GF-D8 (cell line): ENCODE measurements at regions not wholly inside any gene's neighbourhood (a gene's known extent, or its start where the extent isn't known, plus 50 kb on each side); places are given as distances from the start of the nearest gene placed in this dataset.
"Not testable (repeated sequence)": the region's sequence is repeated elsewhere in the genome, so short reads cannot be mapped to it uniquely, and the experiment has no call there.

ENCODE experiments used
- DNase-seq: peaks from one replicate; lab custom pipeline; 2025; lab: John Stamatoyannopoulos, UW

DNA sequence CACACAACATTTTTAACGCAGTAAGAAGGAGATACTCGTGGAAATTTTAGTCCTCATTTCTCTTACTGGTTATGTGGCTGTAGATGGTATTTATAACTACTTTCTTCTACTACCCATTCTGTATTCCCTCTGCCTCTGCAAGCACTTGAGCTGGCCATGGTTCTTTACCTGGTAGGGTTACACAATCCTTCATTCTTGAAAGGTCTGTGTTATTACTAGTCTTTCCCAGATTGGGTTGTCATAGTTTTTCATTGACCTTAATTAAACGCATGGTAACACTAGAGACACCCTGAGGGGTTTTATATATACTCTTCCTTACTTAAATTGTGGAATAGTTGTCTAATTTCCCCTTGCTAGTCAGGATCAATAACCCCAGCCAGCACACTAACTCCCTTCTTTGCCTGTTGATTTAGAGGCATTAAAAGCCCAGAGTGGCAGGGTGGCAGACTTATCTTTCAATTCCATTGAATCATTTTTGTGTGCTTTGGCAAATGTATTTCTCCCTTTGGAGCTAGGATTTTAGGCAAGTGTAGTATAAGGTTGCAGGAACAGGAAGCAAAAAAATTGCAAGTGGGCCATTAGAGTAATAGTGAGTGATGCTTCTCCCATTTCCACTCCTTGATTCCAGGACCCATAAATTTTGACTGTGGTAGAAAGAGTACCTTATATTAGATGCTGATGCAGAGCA is 113.6 kb upstream of the EMCN start:
- DNase-seq, result no peak

DNA sequence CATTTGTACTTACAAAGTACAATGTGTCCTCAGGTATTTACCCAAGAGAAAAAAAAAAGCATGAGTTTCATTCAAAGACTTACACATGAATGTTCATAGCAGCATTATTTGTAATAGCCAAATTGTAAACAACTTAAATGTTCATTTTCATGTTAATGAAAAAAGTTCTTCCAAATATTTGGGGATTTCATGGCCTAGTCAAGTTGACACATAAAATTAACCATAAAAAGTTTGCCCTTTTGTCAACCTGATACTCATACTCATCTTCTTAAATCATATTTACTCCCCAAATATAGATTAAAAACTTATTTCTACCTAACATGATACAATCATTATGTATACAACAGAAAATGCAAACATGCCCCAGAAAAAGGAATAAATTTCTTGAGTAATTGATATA is 112.5 kb upstream of the EMCN start:
- DNase-seq, result no peak

DNA sequence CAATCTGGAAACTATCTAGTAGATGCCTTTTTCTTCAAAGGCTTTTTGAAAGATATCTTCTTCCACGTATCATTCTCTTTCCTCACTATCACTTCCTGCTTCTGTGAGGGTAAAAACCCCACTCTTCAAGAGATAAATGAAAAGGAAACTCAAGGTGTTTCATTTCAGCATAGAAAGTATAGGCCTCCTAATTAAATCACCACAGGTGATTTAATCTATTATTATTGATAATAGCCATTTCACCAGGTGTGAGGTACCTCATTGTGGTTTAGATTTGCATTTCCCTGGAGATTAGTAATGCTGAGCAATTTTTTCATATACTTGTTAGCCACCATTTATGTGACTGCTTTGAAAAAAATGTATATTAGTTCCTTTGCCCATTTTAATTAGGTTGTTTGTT is 92.0 kb upstream of the EMCN start:
- no peak for DNase-seq

DNA sequence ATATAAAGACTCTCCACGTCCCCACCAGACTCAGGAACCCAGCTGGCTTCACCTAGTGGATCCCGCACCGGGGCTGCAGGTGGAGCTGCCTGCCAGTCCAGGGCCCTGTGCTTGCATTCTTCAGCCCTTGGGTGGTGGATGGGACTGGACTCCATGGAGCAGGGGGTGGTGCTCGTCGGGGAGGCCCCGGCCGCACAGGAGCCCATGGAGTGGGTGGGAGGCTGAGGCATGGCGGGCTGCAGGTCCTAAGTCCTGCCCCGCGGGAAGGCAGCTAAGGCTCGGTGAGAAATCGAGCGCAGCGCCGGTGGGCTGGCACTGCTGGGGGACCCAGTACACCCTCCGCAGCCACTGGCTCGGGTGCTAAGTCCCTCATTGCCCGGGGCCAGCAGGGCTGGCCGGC is 90.8 kb upstream of the EMCN start:
- DNase-seq, result not testable (repeated sequence)

DNA sequence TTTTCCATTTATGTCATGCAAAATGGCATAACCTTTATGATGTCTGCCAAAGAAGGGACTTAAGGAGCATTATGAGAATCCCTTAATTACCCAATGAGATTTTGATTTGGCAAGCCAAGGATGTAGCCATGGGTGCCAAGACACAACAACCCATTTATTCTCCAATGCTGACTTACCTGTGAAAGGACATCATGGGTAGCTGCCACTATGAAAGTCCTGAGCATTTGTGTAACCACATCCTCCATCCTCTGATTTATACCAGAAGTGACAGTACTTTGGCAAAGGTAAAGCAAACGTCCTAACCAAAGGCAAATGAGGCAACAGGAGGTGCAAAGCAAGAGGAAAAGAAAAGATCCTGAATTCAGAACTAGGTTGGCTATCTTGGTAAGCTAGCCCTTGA is 87.3 kb upstream of the EMCN start:
- no peak for DNase-seq

DNA sequence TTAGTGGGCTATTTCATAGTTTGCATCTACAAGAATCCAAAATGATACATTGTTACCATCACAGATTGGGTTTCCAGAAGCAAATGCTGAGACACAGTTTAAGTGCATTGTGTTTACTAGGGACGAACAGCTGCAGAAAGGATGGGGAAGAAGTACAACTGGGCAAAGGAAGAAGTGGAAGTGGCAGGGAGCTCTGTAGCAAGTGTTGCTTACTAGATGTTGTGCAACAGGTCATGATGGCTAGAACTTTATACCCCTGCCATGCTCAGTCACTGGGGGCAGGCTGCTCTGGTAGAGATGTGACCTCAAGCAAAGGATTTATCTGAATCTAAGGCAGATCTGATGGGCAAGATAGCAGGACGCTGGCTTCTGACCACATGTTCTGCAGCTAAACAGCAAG is 76.1 kb upstream of the EMCN start:
- DNase-seq, result peak; percentile 57

DNA sequence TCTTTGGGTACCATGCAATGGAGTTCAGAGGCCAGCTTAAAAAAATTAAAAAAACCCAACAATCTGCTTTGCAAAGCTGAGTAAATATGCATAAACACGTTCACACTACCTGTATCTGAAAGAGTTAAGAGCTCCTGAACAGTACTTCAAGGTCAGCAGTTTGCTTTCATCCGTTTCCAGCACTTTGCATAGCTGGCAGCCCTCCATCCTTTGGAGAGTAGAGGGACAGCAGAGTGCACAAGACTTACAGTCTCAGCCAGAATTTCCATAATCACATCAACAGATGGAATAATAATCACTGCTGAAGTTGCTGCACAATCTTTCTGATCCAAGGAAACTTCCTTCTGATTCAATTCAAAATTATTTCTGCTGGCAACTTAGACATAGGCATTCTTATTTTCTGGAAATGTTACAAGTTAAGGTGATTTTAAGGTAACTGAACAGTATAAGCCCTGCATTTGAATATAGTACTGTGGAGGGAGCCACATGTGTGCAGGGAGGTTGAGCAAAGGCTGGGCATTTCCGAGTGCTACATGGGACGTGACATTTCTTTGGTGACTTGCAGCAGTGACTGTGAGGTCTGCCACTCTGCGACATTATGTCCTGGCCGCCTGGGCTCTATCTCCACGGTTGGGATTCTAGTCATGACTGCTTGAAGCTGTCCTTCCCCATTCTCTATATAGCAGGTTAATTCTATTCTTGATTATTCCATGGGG is 73.5 kb upstream of the EMCN start:
- DNase-seq, result no peak

DNA sequence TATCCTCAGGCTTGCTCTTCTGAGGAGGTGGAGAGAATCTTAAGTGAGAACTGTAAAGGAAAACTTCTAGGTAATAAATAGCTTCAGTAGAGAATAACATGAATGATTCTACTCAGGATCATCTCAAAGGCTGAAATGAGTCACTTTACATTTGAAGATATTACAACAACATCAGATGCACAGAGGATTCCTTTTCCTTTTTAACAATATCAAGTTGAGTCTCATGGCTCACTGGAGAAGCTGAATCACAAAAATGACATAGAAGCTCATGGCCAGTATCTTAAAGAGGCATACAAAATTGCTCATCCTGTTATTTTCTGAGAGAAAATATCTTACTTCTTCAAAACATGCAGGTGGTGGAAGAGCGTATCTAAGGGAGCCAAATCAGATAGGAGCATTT is 72.5 kb upstream of the EMCN start:
- DNase-seq, result no peak

DNA sequence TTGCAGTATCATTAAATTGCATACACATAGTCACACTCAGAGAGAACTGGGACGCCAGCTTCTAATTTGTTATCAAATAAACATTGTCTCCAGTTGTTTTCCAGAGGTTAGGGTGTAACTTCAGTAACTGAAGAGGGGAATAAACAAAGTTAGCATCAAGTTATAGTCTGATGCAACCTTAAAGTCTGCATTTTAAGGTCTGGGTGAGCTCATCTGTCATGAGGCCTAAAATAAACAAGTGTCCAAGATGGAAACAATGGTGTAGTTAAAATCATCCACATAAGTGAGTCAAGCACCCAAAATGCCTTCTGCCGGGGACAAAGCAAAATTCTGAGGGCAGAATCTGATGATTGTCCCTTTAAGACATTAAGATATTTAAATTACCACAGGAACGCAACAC is 70.3 kb upstream of the EMCN start:
- DNase-seq, result no peak

DNA sequence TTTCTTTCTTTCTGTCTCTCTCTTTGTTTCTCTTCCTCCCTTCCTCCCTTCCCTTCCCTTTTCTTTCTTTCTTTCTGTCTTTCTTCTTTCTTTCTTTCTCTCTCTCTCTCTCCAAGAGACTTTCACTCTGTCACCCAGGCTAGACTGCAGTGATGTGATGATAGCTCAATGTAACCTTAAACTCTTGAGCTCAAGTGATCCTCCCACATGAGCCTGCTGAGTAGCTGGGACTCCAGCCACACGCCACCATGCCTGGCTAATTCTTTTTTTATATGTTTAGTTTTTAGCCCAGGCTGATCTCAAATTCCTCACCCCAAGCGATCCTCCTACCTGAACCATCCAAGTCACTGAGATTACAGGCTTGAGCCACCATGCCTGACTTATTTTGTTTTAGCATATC is 64.3 kb upstream of the EMCN start:
- DNase-seq, result no peak

DNA sequence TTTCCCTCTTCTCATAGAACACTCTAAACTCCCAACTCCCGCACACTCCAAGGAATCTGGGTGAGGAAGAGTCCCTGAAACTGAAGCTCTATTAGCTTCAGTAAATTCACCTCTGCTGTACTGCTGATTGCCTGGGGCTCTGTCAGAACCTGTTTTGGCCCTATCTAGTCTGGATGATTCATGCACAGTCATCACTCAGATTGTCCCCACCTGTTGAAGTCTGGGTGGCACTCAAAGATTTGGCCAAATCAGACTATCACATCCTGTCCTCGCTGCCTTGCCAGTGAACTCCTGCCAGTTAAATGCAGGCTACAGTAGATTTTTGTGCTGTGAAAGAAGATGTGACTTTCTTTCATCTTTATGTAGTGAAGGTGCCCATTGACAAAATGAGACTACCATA is 63.5 kb upstream of the EMCN start:
- no peak for DNase-seq

DNA sequence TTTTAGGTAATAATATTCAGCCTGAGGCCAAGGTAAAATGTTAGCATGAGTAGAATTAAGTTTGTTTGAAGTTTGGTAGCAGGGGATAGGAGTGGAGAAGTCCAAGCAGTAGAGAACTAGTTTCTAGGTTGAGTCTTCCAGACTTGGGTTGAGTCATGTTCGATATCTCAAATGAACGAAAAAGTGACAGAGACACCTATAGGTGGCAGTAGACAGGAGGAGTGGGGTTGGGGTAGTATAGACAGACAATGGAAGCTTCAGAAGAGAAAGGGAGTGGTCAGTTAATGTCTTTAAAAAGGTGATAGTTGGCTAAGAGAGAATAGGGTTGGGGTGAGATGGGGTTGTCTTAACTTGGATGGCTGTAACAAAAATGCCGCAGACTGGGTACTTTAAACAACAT is 58.7 kb upstream of the EMCN start:
- no peak for DNase-seq

DNA sequence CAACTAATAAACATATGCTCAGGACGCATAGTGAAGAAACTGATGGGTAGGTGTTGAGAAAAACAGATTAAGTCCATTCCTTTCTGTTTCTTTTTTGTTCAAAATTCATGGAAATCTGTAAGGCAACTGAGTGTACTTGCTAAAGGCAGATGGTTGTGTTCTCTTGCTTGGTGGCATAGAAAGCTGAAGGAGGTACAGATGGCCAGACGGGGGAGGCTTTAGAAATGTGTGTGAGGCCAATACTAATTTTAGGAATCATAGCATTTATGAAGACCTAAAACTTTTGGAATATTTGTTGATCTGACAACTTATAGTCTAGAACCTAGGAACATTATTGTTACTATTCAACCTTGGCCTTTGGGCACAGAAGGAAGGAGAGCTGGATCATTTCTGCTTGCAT is 56.8 kb upstream of the EMCN start:
- no peak for DNase-seq

DNA sequence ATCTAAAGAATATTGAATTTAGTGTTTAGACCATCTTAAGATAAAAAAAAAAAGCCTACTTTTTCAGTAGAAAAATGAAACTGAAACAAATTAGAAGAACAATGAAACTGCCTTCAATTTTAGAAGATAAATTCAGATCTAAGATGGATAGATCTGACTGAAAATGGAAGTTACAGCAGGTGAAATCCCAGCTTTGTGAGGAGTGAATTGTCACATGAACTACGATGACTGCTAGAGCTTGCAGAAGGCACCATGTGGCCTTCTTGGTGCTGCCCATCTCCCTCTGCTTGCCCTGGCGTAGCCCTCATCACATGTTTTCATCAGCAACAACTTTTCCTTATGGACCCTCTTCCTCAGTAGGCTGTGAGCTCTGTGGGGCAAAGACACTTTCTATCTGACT is 51.4 kb upstream of the EMCN start:
- no peak for DNase-seq
